Trophoblast cell (in vitro differentiated cells and primary cell): ENCODE measurements at regions not wholly inside any gene's neighbourhood (a gene's known extent, or its start where the extent isn't known, plus 50 kb on each side); places are given as distances from the start of the nearest gene placed in this dataset.

ENCODE experiments used
- DNase-seq, 2 donors: peaks; one replicate each; pipeline ENCODE4 v3.0.0-alpha.2; 2016
- H2AFZ ChIP-seq: 2 replicates; pipeline ENCODE4 v1.6.1; 2013; ENCODE audit warnings: low read length, moderate library complexity, mild to moderate bottlenecking; ENCODE audit not compliant: insufficient read depth, poor library complexity
- H2AK5ac ChIP-seq: 2 replicates; pipeline ENCODE4 v1.6.1; 2013; ENCODE audit warnings: mild to moderate bottlenecking, low read length
- H2BK120ac ChIP-seq: 2 replicates; pipeline ENCODE4 v1.6.1; 2013; ENCODE audit warnings: low read length, mild to moderate bottlenecking, moderate library complexity; ENCODE audit not compliant: insufficient read depth, poor library complexity
- H2BK12ac ChIP-seq: 2 replicates; pipeline ENCODE4 v1.6.1; 2013; ENCODE audit warnings: mild to moderate bottlenecking, low read length, moderate library complexity
- H2BK5ac ChIP-seq: 2 replicates; pipeline ENCODE4 v1.6.1; 2013; ENCODE audit warnings: low read length, low read depth, moderate library complexity, mild to moderate bottlenecking; ENCODE audit not compliant: poor library complexity
- H3K14ac ChIP-seq: 2 replicates; pipeline ENCODE4 v1.6.1; 2013; ENCODE audit warnings: mild to moderate bottlenecking, low read length
- H3K18ac ChIP-seq: 2 replicates; pipeline ENCODE4 v1.6.1; 2013; ENCODE audit warnings: mild to moderate bottlenecking, low read length
- H3K23ac ChIP-seq: 2 replicates; pipeline ENCODE4 v1.6.1; 2013; ENCODE audit warnings: low read length
- H3K27ac ChIP-seq: 2 replicates; pipeline ENCODE4 v1.5.1; 2013; ENCODE audit warnings: low read depth, mild to moderate bottlenecking, inconsistent platforms, low read length, moderate library complexity
- H3K27me3 ChIP-seq: 2 replicates; pipeline ENCODE4 v1.6.1; 2013; ENCODE audit warnings: inconsistent platforms, mild to moderate bottlenecking, low read length, moderate library complexity; ENCODE audit not compliant: insufficient read depth
- H3K36me3 ChIP-seq, 2 experiments: 1 replicate in 1 of 2; 2 replicates in 1 of 2; pipeline ENCODE4 v1.6.1; 2013; ENCODE audit warnings: low read length in 2 of 2, mild to moderate bottlenecking in 2 of 2, moderate library complexity in 1 of 2; ENCODE audit not compliant: insufficient read depth in 2 of 2, control insufficient read depth in 1 of 2
- H3K4ac ChIP-seq: 2 replicates; pipeline ENCODE4 v1.6.1; 2013; ENCODE audit warnings: low read depth, mild to moderate bottlenecking, low read length, moderate library complexity
- H3K4me1 ChIP-seq, 2 experiments: 1 replicate in 1 of 2; 2 replicates in 1 of 2; pipeline ENCODE4 v1.6.1; 2013; ENCODE audit warnings: low read length in 2 of 2, mild to moderate bottlenecking in 2 of 2, moderate library complexity in 1 of 2; ENCODE audit not compliant: insufficient read depth in 2 of 2, control insufficient read depth in 1 of 2
- H3K4me2 ChIP-seq: 2 replicates; pipeline ENCODE4 v1.6.1; 2013; ENCODE audit warnings: inconsistent platforms, mild to moderate bottlenecking, low read length, moderate library complexity
- H3K4me3 ChIP-seq: 2 replicates; pipeline ENCODE4 v1.5.1; 2013; ENCODE audit warnings: mild to moderate bottlenecking, low read depth, low read length, inconsistent platforms
- H3K79me1 ChIP-seq: one replicate; pipeline ENCODE4 v1.6.1; 2013; ENCODE audit warnings: low read length
- H3K79me2 ChIP-seq: 2 replicates; pipeline ENCODE4 v1.6.1; 2013; ENCODE audit warnings: low read length, mild to moderate bottlenecking; ENCODE audit not compliant: control insufficient read depth, insufficient read depth, poor library complexity
- H3K9ac ChIP-seq: 2 replicates; pipeline ENCODE4 v1.6.1; 2013; ENCODE audit warnings: mild to moderate bottlenecking, low read length
- H3K9me3 ChIP-seq: 2 replicates; pipeline ENCODE4 v1.6.1; 2013; ENCODE audit warnings: low read depth, mild to moderate bottlenecking, control low read depth, inconsistent platforms, low read length; ENCODE audit not compliant: insufficient read depth
- H4K12ac ChIP-seq: 2 replicates; pipeline ENCODE4 v1.6.1; 2013; ENCODE audit warnings: low read depth, mild to moderate bottlenecking, low read length, moderate library complexity
- H4K8ac ChIP-seq: 2 replicates; pipeline ENCODE4 v1.6.1; 2013; ENCODE audit warnings: low read depth, mild to moderate bottlenecking, low read length, moderate library complexity
- H4K91ac ChIP-seq: one replicate; pipeline ENCODE4 v1.6.1; 2013; ENCODE audit warnings: low read depth, mild to moderate bottlenecking, low read length, moderate library complexity
- WGBS: extraction: QIAGEN DNeasy Blood & Tissue Kit; methylation state at CpG from one replicate; pipeline ENCODE4 v1.1.7; 2013; ENCODE audit warnings: missing lambda C conversion rate; ENCODE audit not compliant: insufficient read length, insufficient coverage; ENCODE audit errors: extremely low coverage; 5-methylcytosine and 5-hydroxymethylcytosine counted together

GRCh38 chr5:23864786-23865185 lies 357.4 kb downstream of the PRDM9 start:
- Histone ChIP-seq H3K4me1 (no peaks in the 10 kb centered on the region), H2BK5ac (no peak overlapping the region), H2BK12ac (no peak overlapping the region), H2AK5ac (no peak overlapping the region), H3K36me3 (no peaks in the 10 kb centered on the region), H3K18ac (no peak overlapping the region), H4K8ac (no peak overlapping the region), H3K79me2 (no peaks in the 10 kb centered on the region), H3K4me3 (no peak overlapping the region), H4K12ac (no peak overlapping the region), H3K4me2 (no peak overlapping the region), H3K9me3 (no peaks in the 10 kb centered on the region), H3K4ac (no peak overlapping the region), H3K27me3 (no peaks in the 10 kb centered on the region), H2AFZ (no peak overlapping the region), H4K91ac (no peak overlapping the region), H3K23ac (no peak overlapping the region), H2BK120ac (no peak overlapping the region), H3K9ac (no peak overlapping the region), H3K79me1 (no peaks in the 10 kb centered on the region), H3K27ac (no peak overlapping the region), H3K14ac (no peak overlapping the region)
- WGBS, result no CpG with 5 or more reads among the region's 5 CpGs
- DNase-seq, result no peak

GRCh38 chr5:23877847-23878246 lies 370.4 kb downstream of the PRDM9 start:
- H3K36me3 ChIP-seq, result no peaks in the 10 kb centered on the region
- H3K4ac ChIP-seq, result no peak overlapping the region
- no peaks in the 10 kb centered on the region for H3K4me1 ChIP-seq
- WGBS, result no CpG with 5 or more reads among the region's 3 CpGs
- no peak overlapping the region for H2BK120ac ChIP-seq
- H3K27me3 ChIP-seq, result no peaks in the 10 kb centered on the region
- H3K14ac ChIP-seq, result no peak overlapping the region
- H2AK5ac ChIP-seq, result no peak overlapping the region
- H3K4me3 ChIP-seq, result no peak overlapping the region
- H4K91ac ChIP-seq, result no peak overlapping the region
- H2BK5ac ChIP-seq, result no peak overlapping the region
- no peaks in the 10 kb centered on the region for H3K79me2 ChIP-seq
- DNase-seq, result no peak
- no peak overlapping the region for H3K9ac ChIP-seq
- H3K27ac ChIP-seq, result no peak overlapping the region
- H3K79me1 ChIP-seq, result no peaks in the 10 kb centered on the region
- no peak overlapping the region for H3K4me2 ChIP-seq
- H3K18ac ChIP-seq, result no peak overlapping the region
- H3K23ac ChIP-seq, result no peak overlapping the region
- H2BK12ac ChIP-seq, result no peak overlapping the region
- no peak overlapping the region for H4K8ac ChIP-seq
- no peak overlapping the region for H4K12ac ChIP-seq
- H2AFZ ChIP-seq, result no peak overlapping the region
- H3K9me3 ChIP-seq, result no peaks in the 10 kb centered on the region

GRCh38 chr5:23884405-23885031 lies 377.1 kb downstream of the PRDM9 start:
- Histone ChIP-seq H3K36me3 (no peaks in the 10 kb centered on the region), H3K4me2 (no peak overlapping the region), H4K91ac (no peak overlapping the region), H3K9ac (no peak overlapping the region), H3K4ac (no peak overlapping the region), H3K14ac (no peak overlapping the region), H3K9me3 (no peaks in the 10 kb centered on the region), H3K4me3 (no peak overlapping the region), H4K8ac (no peak overlapping the region), H4K12ac (no peak overlapping the region), H3K18ac (no peak overlapping the region), H2AK5ac (no peak overlapping the region), H2BK12ac (no peak overlapping the region), H2AFZ (no peak overlapping the region), H2BK5ac (no peak overlapping the region), H3K27ac (no peak overlapping the region), H3K79me2 (no peaks in the 10 kb centered on the region), H3K4me1 (no peaks in the 10 kb centered on the region), H3K79me1 (no peaks in the 10 kb centered on the region), H3K27me3 (no peaks in the 10 kb centered on the region), H2BK120ac (no peak overlapping the region), H3K23ac (no peak overlapping the region)
- WGBS, result no CpG with 5 or more reads among the region's 4 CpGs
- no peak for DNase-seq

- no peak overlapping the region for H3K14ac ChIP-seq
- H3K36me3 ChIP-seq, result no peaks in the 10 kb centered on the region
- DNase-seq, result no peak
- no peak overlapping the region for H3K18ac ChIP-seq
- H3K79me1 ChIP-seq, result no peaks in the 10 kb centered on the region
- no peak overlapping the region for H3K4me2 ChIP-seq
- no peak overlapping the region for H3K27ac ChIP-seq
- H3K9ac ChIP-seq, result no peak overlapping the region
- no peak overlapping the region for H3K23ac ChIP-seq
- H2AFZ ChIP-seq, result no peak overlapping the region
- H4K91ac ChIP-seq, result no peak overlapping the region
- no peak overlapping the region for H2BK120ac ChIP-seq
- no peaks in the 10 kb centered on the region for H3K9me3 ChIP-seq
- no peak overlapping the region for H3K4me3 ChIP-seq
- H3K4ac ChIP-seq, result no peak overlapping the region
- no peak overlapping the region for H2AK5ac ChIP-seq
- H4K8ac ChIP-seq, result no peak overlapping the region
- no peak overlapping the region for H4K12ac ChIP-seq
- no peak overlapping the region for H2BK12ac ChIP-seq
- no peaks in the 10 kb centered on the region for H3K79me2 ChIP-seq
- no CpG with 5 or more reads among the region's 5 CpGs for WGBS
- H2BK5ac ChIP-seq, result no peak overlapping the region
- no peaks in the 10 kb centered on the region for H3K4me1 ChIP-seq
- H3K27me3 ChIP-seq, result no peaks in the 10 kb centered on the region
Measured at GRCh38 chr5:23893561-23893960, 386.2 kb downstream of the PRDM9 start.
